ENCODE measurements at regions not wholly inside any gene's neighbourhood (a gene's known extent, or its start where the extent isn't known, plus 50 kb on each side); places are given as distances from the start of the nearest gene placed in this dataset.
A peak's percentile ranks its signal among the peaks of the same experiment; 100 is the strongest.

GRCh38 chr10:124286621-124287020 is 132.1 kb downstream of the OAT start:
- POLR2A ChIA-PET: interaction anchor here (1.0 kb wide), 1 partner anchor 28 kb away, joined by 3 read pairs; no protein-coding TSS in a partner anchor
- no TSS peak for BruUV-seq (replicated peaks)

GRCh38 chr10:124285587-124286527 is 132.9 kb downstream of the OAT start:
- H3K4me1 ChIP-seq (ENCODE audit: insufficient read depth, low read length, poor library complexity, severe bottlenecking): peaks cover 11% of the 10 kb centered on the region
- no peaks in the 10 kb centered on the region for H4K20me1 ChIP-seq (ENCODE audit: insufficient read depth, low read length)
- H3K9me2 ChIP-seq (ENCODE audit: insufficient read depth, low read length): no peaks in the 10 kb centered on the region
- no peak overlapping the region for H3K27ac ChIP-seq (ENCODE audit: low read depth, low read length, poor library complexity, severe bottlenecking)
- H3K4me3 ChIP-seq (ENCODE audit: low read depth, low read length, poor library complexity, severe bottlenecking): no peak overlapping the region
- peak overlapping the region; percentile 98 for H2AFZ ChIP-seq (ENCODE audit: low read length)
- intact Hi-C loops (cut with micrococcal nuclease; ENCODE audit: unreplicated experiment): no loop called here
- ChIA-PET CTCF (ENCODE audit: unreplicated experiment) (no interaction called here), POLR2A (interaction anchor here (0.6 to 1.0 kb wide), 3 partner anchors 16 to 1108 kb away, joined by 3 to 4 read pairs (median 3); no protein-coding TSS in a partner anchor)
- H3K9me3 ChIP-seq (ENCODE audit: low read length): no peaks in the 10 kb centered on the region
- H3K36me3 ChIP-seq (ENCODE audit: insufficient read depth, low read length): no peaks in the 10 kb centered on the region
- no TSS peak for BruUV-seq (replicated peaks)
- peak overlapping the region; percentile 36 for H3K4me2 ChIP-seq (ENCODE audit: low read length)
- TF ChIP-seq EZH2phosphoT487 (IDR thresholded peaks at IDR 0.05; ENCODE audit: borderline replicate concordance, low read depth, low read length): no peak
- no peak for TF ChIP-seq CTCF (conservative IDR thresholded peaks at IDR 0.05; ENCODE audit: low read length)
- no peaks in the 10 kb centered on the region for H3K79me2 ChIP-seq (ENCODE audit: insufficient read depth, low read depth, low read length)
- DNase-seq (ENCODE audit: low spot score): peak; percentile 38

More at GRCh38 chr10:124286621-124287020, 132.1 kb downstream of the OAT start:
- H3K27ac ChIP-seq (ENCODE audit: low read depth, low read length, poor library complexity, severe bottlenecking): no peak overlapping the region
- no peak for DNase-seq (ENCODE audit: low spot score)
- H3K4me3 ChIP-seq (ENCODE audit: low read depth, low read length, poor library complexity, severe bottlenecking): no peak overlapping the region
- no peaks in the 10 kb centered on the region for H4K20me1 ChIP-seq (ENCODE audit: insufficient read depth, low read length)
- no peaks in the 10 kb centered on the region for H3K36me3 ChIP-seq (ENCODE audit: insufficient read depth, low read length)
- H2AFZ ChIP-seq (ENCODE audit: low read length): no peak overlapping the region
- no peaks in the 10 kb centered on the region for H3K79me2 ChIP-seq (ENCODE audit: insufficient read depth, low read depth, low read length)
- intact Hi-C loops (cut with micrococcal nuclease; ENCODE audit: unreplicated experiment): no loop called here
- H3K9me3 ChIP-seq (ENCODE audit: low read length): no peaks in the 10 kb centered on the region
- peaks cover 11% of the 10 kb centered on the region for H3K4me1 ChIP-seq (ENCODE audit: insufficient read depth, low read length, poor library complexity, severe bottlenecking)
- TF ChIP-seq CTCF (conservative IDR thresholded peaks at IDR 0.05; ENCODE audit: low read length) (no peak), EZH2phosphoT487 (IDR thresholded peaks at IDR 0.05; ENCODE audit: borderline replicate concordance, low read depth, low read length) (no peak)
- no peaks in the 10 kb centered on the region for H3K9me2 ChIP-seq (ENCODE audit: insufficient read depth, low read length)
- CTCF ChIA-PET (ENCODE audit: unreplicated experiment): no interaction called here
- no peak overlapping the region for H3K4me2 ChIP-seq (ENCODE audit: low read length)

- no peaks in the 10 kb centered on the region for H3K79me2 ChIP-seq (ENCODE audit: insufficient read depth, low read depth, low read length)
- no peak for TF ChIP-seq CTCF (conservative IDR thresholded peaks at IDR 0.05; ENCODE audit: low read length)
- TF ChIP-seq EZH2phosphoT487 (IDR thresholded peaks at IDR 0.05; ENCODE audit: borderline replicate concordance, low read depth, low read length): no peak
- DNase-seq (ENCODE audit: low spot score): no peak
- no peaks in the 10 kb centered on the region for H3K9me2 ChIP-seq (ENCODE audit: insufficient read depth, low read length)
- H3K27ac ChIP-seq (ENCODE audit: low read depth, low read length, poor library complexity, severe bottlenecking): no peak overlapping the region
- H3K36me3 ChIP-seq (ENCODE audit: insufficient read depth, low read length): no peaks in the 10 kb centered on the region
- peaks cover 11% of the 10 kb centered on the region for H3K4me1 ChIP-seq (ENCODE audit: insufficient read depth, low read length, poor library complexity, severe bottlenecking)
- no peaks in the 10 kb centered on the region for H4K20me1 ChIP-seq (ENCODE audit: insufficient read depth, low read length)
- no peak overlapping the region for H3K4me3 ChIP-seq (ENCODE audit: low read depth, low read length, poor library complexity, severe bottlenecking)
- H3K4me2 ChIP-seq (ENCODE audit: low read length): no peak overlapping the region
- intact Hi-C loops (cut with micrococcal nuclease; ENCODE audit: unreplicated experiment): no loop called here
- no peak overlapping the region for H2AFZ ChIP-seq (ENCODE audit: low read length)
- BruUV-seq (replicated peaks): no TSS peak
- no peaks in the 10 kb centered on the region for H3K9me3 ChIP-seq (ENCODE audit: low read length)
- POLR2A ChIA-PET: no interaction called here
- CTCF ChIA-PET (ENCODE audit: unreplicated experiment): no interaction called here
Observed at GRCh38 chr10:124283949-124284250, 134.8 kb downstream of the OAT start.
